Mammary epithelial cell (primary cell): ENCODE measurements at regions not wholly inside any gene's neighbourhood (a gene's known extent, or its start where the extent isn't known, plus 50 kb on each side); places are given as distances from the start of the nearest gene placed in this dataset.

Experiments used
- EZH2 ChIP-seq: IDR thresholded peaks from 2 replicates; pipeline ENCODE4 v1.6.1; 2012; ENCODE audit warnings: low read length, inconsistent platforms, borderline replicate concordance
- TF ChIP-seq, protein P1 (sequence below), 2 donors: IDR thresholded peaks in 1 of 2; conservative IDR thresholded peaks in 1 of 2; 2 replicates each; pipeline ENCODE4 v1.5.1; 2011 to 2012; ENCODE audit warnings: inconsistent platforms in 2 of 2, low read length in 2 of 2, mild to moderate bottlenecking in 2 of 2, control low read depth in 1 of 2, low read depth in 1 of 2; ENCODE audit not compliant: insufficient read depth in 1 of 2; ENCODE audit errors: extremely low read depth in 1 of 2

DNA sequence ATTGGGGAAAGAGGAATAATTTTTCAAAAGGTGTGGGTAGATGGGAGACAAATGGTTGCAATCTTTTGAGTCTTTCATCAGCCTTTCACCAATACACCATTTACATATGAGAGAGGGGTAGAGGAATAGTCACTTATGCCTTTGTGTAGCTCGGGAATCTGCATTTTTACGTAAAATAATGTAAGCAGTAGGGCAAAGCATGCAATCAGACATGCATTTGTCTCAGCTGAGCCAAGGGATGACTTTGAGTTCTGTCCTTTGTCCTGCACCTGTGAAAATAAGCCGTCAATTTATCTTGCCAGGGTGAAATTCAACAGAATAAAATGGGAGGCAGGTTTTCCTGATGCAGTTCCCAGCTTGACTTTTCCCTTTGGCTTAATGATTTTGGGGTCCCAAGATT lies 1473.4 kb upstream of the TENM3 start:
- TF ChIP-seq, protein P1, sequence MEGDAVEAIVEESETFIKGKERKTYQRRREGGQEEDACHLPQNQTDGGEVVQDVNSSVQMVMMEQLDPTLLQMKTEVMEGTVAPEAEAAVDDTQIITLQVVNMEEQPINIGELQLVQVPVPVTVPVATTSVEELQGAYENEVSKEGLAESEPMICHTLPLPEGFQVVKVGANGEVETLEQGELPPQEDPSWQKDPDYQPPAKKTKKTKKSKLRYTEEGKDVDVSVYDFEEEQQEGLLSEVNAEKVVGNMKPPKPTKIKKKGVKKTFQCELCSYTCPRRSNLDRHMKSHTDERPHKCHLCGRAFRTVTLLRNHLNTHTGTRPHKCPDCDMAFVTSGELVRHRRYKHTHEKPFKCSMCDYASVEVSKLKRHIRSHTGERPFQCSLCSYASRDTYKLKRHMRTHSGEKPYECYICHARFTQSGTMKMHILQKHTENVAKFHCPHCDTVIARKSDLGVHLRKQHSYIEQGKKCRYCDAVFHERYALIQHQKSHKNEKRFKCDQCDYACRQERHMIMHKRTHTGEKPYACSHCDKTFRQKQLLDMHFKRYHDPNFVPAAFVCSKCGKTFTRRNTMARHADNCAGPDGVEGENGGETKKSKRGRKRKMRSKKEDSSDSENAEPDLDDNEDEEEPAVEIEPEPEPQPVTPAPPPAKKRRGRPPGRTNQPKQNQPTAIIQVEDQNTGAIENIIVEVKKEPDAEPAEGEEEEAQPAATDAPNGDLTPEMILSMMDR (conservative IDR thresholded peaks at IDR 0.05 in 1 of 2, IDR thresholded peaks at IDR 0.05 in 1 of 2; ENCODE audit: extremely low read depth in 1 of 2, insufficient read depth in 1 of 2, low read depth in 1 of 2, low read length in 2 of 2), result no peak
- TF ChIP-seq EZH2, result no peak
